DND-41 (cell line): ENCODE measurements at regions not wholly inside any gene's neighbourhood (a gene's known extent, or its start where the extent isn't known, plus 50 kb on each side); places are given as distances from the start of the nearest gene placed in this dataset.

ENCODE experiments used
- ATAC-seq: fragments of 200-7000 bp; cut with Tn5 transposase; 3 replicates; pipeline ENCODE4 v1.9.1; 2021; ENCODE audit warnings: low read depth; ENCODE audit not compliant: insufficient read depth
- DNase-seq: peaks from one replicate; pipeline ENCODE4 v3.0.0-alpha.2; 2020
- H2AFZ ChIP-seq: 2 replicates; pipeline ENCODE4 v1.6.0; 2012; ENCODE audit warnings: low read depth, low read length
- H3K27ac ChIP-seq: 2 replicates; pipeline ENCODE4 v1.5.1; 2012; ENCODE audit warnings: low read length, inconsistent platforms
- H3K27me3 ChIP-seq: fragments of 200-600 bp; sonication (generic); 2 replicates; pipeline ENCODE4 v1.6.0; 2012; ENCODE audit warnings: low read length, mild to moderate bottlenecking, inconsistent platforms; ENCODE audit not compliant: insufficient read depth, poor library complexity
- H3K36me3 ChIP-seq: 2 replicates; pipeline ENCODE4 v1.5.1; 2012; ENCODE audit warnings: low read length, inconsistent platforms; ENCODE audit not compliant: insufficient read depth
- H3K4me1 ChIP-seq: 2 replicates; pipeline ENCODE4 v1.5.1; 2012; ENCODE audit warnings: mild to moderate bottlenecking, low read length; ENCODE audit not compliant: insufficient read depth
- H3K4me2 ChIP-seq: 2 replicates; pipeline ENCODE4 v1.6.0; 2012; ENCODE audit warnings: mild to moderate bottlenecking, moderate library complexity, low read length, inconsistent platforms; ENCODE audit not compliant: insufficient read depth
- H3K4me3 ChIP-seq, 2 experiments: fragments of 200-600 bp in 1 of 2; shearing (Covaris generic) in 1 of 2; 2 replicates each; pipeline ENCODE4 v1.5.1; 2012 to 2016; ENCODE audit warnings: inconsistent platforms in 2 of 2, low read length in 2 of 2, mild to moderate bottlenecking in 2 of 2, low read depth in 1 of 2, moderate library complexity in 1 of 2
- H3K79me2 ChIP-seq: 2 replicates; pipeline ENCODE4 v1.6.0; 2012; ENCODE audit warnings: low read length, inconsistent platforms; ENCODE audit not compliant: insufficient read depth
- H3K9ac ChIP-seq: 2 replicates; pipeline ENCODE4 v1.6.0; 2012; ENCODE audit warnings: low read depth, mild to moderate bottlenecking, inconsistent platforms, low read length, moderate library complexity
- H3K9me3 ChIP-seq: 2 replicates; pipeline ENCODE4 v1.5.1; 2012; ENCODE audit warnings: low read length, moderate library complexity, mild to moderate bottlenecking, inconsistent platforms; ENCODE audit not compliant: insufficient read depth, severe bottlenecking
- H4K20me1 ChIP-seq: 2 replicates; pipeline ENCODE4 v1.6.0; 2012; ENCODE audit warnings: low read length; ENCODE audit not compliant: insufficient read depth
- CTCF ChIP-seq: IDR thresholded peaks from 2 replicates; pipeline ENCODE4 v1.5.1; 2012; ENCODE audit warnings: borderline replicate concordance, low read length, moderate library complexity, mild to moderate bottlenecking; ENCODE audit not compliant: poor library complexity, severe bottlenecking; ENCODE audit errors: extremely low read depth
- EZH2 ChIP-seq: IDR thresholded peaks from 3 replicates; pipeline ENCODE4 v1.6.1; 2012; ENCODE audit warnings: borderline replicate concordance, low read depth, mild to moderate bottlenecking, moderate library complexity, low read length, inconsistent platforms; ENCODE audit not compliant: severe bottlenecking

- Histone ChIP-seq H3K27ac (no peak overlapping the region), H3K4me2 (no peak overlapping the region), H4K20me1 (no peaks in the 10 kb centered on the region), H3K79me2 (no peaks in the 10 kb centered on the region), H2AFZ (no peak overlapping the region), H3K4me1 (no peaks in the 10 kb centered on the region), H3K36me3 (no peaks in the 10 kb centered on the region), H3K27me3 (no peaks in the 10 kb centered on the region), H3K9ac (no peak overlapping the region), H3K9me3 (peaks cover 2% of the 10 kb centered on the region), H3K4me3 (no peak overlapping the region)
- TF ChIP-seq EZH2 (no peak), CTCF (no peak)
- DNase-seq (no peak), ATAC-seq (no peak)
These were observed 197.7 kb upstream of the POT1 start for GRCh38 chr7:125127304-125127703.

- DNase-seq = no peak
- Histone ChIP-seq H3K36me3 (no peaks in the 10 kb centered on the region), H2AFZ (no peak overlapping the region), H3K4me3 (no peak overlapping the region), H4K20me1 (no peaks in the 10 kb centered on the region), H3K9ac (no peak overlapping the region), H3K27ac (no peak overlapping the region), H3K4me2 (no peak overlapping the region), H3K27me3 (no peaks in the 10 kb centered on the region), H3K9me3 (peaks cover 2% of the 10 kb centered on the region), H3K79me2 (no peaks in the 10 kb centered on the region), H3K4me1 (no peaks in the 10 kb centered on the region)
- ATAC-seq = no peak
- TF ChIP-seq CTCF (no peak), EZH2 (no peak)
These were observed 196.8 kb upstream of the POT1 start for GRCh38 chr7:125126376-125126775.

- no peak overlapping the region for H3K9ac ChIP-seq
- ATAC-seq (no peak), DNase-seq (no peak)
- H2AFZ ChIP-seq = no peak overlapping the region
- no peak overlapping the region for H3K4me3 ChIP-seq
- H3K27me3 ChIP-seq = no peaks in the 10 kb centered on the region
- H3K4me1 ChIP-seq = no peaks in the 10 kb centered on the region
- H3K36me3 ChIP-seq = no peaks in the 10 kb centered on the region
- H3K27ac ChIP-seq = no peak overlapping the region
- peaks cover 2% of the 10 kb centered on the region for H3K9me3 ChIP-seq
- H3K79me2 ChIP-seq = no peaks in the 10 kb centered on the region
- TF ChIP-seq CTCF = no peak
- TF ChIP-seq EZH2 = no peak
- no peak overlapping the region for H3K4me2 ChIP-seq
- no peaks in the 10 kb centered on the region for H4K20me1 ChIP-seq
These were observed 195.7 kb upstream of the POT1 start for GRCh38 chr7:125125315-125125714.

GRCh38 chr7:125122173-125122572 is 192.5 kb upstream of the POT1 start:
- Histone ChIP-seq H3K9ac (no peak overlapping the region), H3K4me3 (no peak overlapping the region), H3K9me3 (peaks cover 2% of the 10 kb centered on the region), H3K79me2 (no peaks in the 10 kb centered on the region), H3K4me1 (no peaks in the 10 kb centered on the region), H3K36me3 (no peaks in the 10 kb centered on the region), H2AFZ (no peak overlapping the region), H3K4me2 (no peak overlapping the region), H3K27ac (no peak overlapping the region), H3K27me3 (no peaks in the 10 kb centered on the region), H4K20me1 (no peaks in the 10 kb centered on the region)
- DNase-seq (no peak), ATAC-seq (no peak)
- TF ChIP-seq CTCF (no peak), EZH2 (no peak)
